GM18505 (cell line): ENCODE measurements at regions not wholly inside any gene's neighbourhood (a gene's known extent, or its start where the extent isn't known, plus 50 kb on each side); places are given as distances from the start of the nearest gene placed in this dataset.
"Not testable (repeated sequence)": the region's sequence is repeated elsewhere in the genome, so short reads cannot be mapped to it uniquely, and the experiment has no call there.

Experiments
- ATAC-seq: cut with Tn5 transposase; IDR thresholded peaks from one replicate; pipeline ENCODE4 v1.9.1; 2021; ENCODE audit not compliant: unreplicated experiment
- POLR2A ChIP-seq: IDR thresholded peaks from 4 replicates; pipeline ENCODE4 v1.6.1; 2011; ENCODE audit warnings: borderline replicate concordance; ENCODE audit not compliant: insufficient read depth, insufficient read length; ENCODE audit errors: extremely low read depth

DNA sequence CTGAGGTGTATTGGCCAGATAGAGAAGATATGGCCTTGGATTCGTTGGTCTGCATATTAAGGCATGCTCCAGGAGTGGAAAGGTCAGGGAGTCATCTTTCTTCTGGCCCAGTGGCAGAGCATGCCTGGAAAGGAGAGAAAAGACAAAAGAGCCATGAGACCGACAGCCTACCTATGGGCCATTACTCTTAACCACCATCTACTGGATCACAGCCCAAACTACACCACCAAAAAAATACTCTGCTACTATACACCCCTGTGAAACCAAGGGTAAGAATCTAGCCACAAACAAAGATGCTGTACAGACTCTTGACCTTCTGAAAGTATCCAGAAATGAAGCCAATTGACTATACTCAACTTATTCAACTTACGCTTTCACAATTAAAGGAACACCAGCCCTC lies 96.1 kb upstream of the PLSCR5 start:
- TF ChIP-seq POLR2A: no peak
- ATAC-seq: no peak

DNA sequence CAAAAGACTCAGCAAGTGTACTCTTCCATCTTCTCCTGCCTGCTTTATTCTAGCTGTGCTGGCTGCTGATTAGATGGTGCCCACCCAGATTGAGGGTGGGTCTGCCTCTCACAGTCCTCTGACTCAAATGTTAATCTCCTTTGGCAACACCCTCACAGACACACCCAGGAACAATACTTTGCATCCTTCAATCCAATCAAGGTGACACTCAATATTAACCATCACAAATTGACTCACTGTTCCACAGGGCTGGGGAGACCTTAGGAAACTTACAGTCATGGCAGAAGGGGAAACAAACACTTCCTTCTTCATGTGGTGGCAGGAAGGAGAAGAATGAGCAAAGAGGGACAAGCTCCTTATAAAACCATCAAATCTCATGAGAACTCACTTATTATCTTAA lies 94.9 kb upstream of the PLSCR5 start:
- ATAC-seq: not testable (repeated sequence)

DNA sequence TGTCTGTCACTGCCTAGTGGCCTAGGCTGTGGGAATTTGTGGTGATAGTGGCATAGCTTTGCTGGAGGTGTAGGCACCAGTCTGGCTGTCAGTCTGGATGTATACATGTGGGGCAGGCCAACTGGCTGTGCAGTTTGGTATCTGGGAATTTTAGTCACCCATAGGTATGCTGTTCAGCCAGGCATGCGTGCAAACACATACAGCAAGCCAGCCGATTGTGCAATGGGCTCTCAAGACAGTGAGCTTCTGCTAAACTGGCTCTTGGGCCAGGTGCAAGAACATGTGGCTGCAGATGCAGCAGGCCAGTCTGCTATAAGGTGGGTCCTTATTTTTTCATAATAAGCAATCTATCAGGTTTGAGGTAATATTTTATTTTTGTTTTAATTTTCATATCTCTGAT lies 87.1 kb upstream of the PLSCR5 start:
- no peak for TF ChIP-seq POLR2A
- no peak for ATAC-seq

DNA sequence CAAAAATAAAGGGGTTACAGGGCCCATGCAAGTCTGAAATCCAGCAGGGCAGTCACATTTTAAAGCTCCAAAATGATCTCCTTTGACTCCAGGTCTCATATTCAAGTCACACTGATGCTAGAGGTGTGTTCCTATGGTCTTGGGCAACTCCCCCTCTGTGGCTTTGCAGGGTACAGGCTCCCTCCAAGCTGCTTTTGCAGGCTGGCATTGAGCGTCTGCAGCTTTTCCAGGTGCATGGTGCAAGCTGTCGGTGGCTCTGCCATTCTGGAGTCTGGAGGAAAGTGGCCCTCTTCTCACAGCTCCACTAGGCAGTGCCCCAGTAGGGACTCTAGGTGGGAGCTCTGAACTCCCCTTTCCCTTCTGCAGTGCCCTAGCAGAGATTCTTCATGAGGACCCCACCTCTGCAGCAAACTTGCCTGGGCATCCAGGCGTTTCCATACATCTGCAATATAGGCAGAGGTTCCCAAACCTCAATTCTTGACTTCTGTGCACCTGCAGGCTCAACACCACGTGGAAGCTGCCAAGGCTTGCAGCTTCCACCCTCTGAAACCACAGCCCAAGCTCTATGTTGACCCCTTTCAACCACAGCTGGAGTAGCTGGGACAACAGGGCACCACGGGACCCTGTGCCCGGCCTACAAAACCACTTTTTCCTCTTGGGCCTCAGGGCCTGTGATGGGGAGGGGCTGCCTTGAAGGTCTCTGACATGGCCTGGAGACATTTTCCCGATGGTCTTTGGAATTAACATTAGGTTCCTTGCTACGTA lies 80.1 kb upstream of the PLSCR5 start:
- ATAC-seq: no peak
- TF ChIP-seq POLR2A: no peak

DNA sequence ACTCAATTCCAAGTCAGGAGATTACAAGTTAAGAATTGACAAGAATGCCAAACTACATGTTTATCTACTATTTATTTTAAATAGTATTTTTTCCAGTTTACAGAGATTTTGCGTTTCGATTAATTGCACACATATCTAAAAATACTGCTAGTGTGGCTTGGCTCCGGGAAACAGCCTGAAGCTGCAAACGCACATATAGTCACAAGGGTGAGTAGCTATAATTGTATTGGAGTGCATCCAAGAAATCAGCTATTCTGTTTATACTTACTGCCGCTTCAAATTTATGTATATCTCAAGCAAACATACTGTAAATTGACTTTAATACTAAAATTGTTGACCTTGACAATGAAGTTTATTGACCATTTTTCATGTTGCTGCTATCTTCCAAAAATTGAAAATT lies 77.0 kb upstream of the PLSCR5 start:
- no peak for ATAC-seq
- TF ChIP-seq POLR2A: no peak

DNA sequence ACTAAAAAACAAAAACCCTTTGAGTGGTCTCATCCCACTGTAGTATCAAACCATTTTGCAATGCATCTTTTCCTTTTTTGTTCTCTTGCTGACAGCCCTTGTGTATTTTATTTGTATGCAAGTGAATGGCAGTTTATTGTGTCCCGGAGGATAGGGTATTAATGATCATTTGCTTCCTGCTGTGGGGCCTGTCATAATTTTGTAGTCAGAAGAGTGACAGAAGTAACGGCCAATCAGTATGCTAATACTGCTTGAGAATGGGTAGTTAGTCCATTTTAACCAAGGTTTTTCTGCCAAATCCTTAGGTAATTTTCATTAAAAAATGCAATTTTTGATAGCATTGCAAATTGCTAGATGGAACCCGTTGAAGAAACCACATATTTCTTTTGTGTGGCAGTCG lies 75.5 kb upstream of the PLSCR5 start:
- no peak for ATAC-seq
- no peak for TF ChIP-seq POLR2A

DNA sequence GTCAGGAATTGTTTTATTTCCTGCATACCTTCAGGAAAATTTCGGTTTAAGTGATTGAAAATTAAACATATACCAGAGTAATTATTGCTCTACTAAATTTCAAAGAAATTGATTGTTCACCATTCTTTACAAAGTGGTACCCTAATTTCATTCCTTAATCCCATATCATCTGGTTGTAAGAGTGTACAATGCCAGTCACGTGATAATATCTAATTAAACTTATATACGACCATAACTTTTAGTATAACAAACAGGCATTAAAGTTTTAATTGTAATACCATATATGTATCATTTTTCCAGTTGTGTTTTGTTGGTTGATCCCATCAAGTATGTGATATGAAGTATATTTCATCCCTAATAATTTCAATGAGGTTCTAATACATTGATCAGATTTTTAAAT lies 74.8 kb upstream of the PLSCR5 start:
- no peak for ATAC-seq
- no peak for TF ChIP-seq POLR2A

DNA sequence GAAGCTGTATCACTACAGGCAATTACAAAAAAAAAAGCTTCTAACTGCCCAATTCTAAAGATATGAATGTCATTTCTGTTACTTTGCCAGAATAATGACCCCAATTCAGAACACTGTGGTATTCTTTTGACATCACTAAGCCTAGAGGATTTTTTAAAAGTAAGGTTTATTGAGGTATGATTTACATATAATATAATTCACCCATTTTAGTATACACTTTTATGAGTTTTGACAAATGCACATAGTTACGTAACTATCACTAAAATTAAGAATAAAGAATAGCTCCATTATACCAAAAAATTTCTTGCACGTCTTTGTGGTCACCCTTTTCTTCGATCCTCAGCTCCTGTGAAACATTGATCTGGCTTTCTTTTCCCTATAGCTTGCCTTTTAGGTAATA lies 74.0 kb upstream of the PLSCR5 start:
- no peak for TF ChIP-seq POLR2A
- ATAC-seq: no peak

DNA sequence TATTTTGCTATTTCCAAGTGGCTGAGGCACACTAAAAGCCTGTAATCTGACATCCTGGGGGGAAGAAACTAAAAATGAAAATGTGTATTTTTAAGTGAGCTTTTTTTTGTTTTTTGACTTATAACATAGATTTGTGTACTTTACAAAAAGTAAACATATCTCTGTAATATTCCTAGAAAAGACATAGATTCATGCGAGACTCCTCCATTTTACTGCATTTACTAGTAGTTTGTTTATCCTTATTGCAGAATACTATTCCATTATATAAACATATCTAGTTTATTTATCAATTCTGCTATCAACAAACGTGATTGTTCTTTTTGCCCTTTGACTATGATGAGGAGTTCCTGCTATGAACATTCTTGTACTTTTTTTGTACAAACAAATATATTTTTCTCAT lies 67.8 kb upstream of the PLSCR5 start:
- no peak for TF ChIP-seq POLR2A
- ATAC-seq: no peak

DNA sequence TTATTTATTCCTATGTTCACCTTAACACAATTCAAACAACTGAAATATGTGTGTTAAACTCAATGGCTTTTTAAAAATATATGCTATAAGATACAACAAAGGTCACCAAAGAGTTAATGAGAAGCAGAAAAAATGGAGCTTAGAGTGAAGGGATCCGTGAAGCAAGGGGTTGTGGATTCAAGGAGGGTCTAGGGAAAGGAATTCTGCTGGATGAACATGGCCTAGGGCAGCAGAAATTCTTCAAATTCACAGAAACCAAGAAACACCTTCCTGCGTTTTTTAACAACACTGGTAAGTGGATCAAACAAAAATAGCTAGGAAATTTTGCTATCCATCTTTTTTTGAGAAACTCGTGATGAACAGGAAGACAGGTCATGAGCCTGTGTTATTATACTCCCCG lies 59.3 kb upstream of the PLSCR5 start:
- no peak for TF ChIP-seq POLR2A
- ATAC-seq: no peak

DNA sequence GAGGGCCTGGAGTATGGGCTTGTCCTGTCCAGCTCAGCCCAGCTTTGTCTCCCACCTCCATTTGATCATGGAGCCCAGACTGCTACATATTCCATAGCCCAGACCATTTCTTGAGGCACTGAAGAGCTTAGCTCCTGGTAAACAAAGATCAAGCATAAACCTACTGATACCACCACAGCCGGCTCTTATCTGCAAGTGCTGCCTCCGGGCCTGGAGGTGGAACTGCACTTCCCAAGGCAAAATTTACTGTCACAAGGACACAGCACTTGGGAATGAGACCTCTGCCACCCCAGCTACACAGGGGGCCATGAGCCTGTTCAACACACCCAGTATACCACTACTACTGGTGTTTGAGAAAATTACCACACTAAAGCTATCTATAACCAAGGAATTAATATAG lies 53.7 kb upstream of the PLSCR5 start:
- TF ChIP-seq POLR2A: no peak
- ATAC-seq: no peak

DNA sequence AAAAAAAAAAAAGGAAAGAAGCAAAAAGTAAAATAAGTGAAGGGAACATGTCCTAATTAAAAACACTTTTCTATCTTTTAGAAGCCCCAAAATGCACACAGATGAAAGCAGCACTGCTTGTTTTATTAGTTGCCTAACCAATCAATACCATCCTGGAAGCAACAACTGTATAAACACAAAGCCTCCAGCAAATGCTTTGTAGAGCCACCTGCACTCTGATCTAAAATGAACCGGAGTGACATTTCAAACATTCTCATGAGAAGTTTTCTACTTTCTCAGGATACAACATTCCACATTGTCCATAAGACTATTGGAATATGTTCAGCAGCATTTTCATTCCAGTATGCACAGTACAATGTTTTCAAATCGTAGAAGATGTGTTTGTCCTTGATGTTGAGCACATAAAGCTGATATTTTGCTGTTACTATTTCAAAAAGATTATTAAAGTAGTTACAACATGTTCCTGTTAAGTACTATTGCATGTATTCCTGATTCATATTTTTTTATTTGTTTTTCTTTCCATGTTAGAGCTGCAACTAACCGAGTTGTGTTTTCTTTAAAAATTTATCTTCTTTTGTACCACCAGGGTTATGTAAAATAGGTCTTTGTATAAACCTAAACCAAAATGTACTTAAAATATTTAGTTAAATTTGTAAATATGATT lies 50.3 kb upstream of the PLSCR5 start:
- TF ChIP-seq POLR2A: no peak
- ATAC-seq: no peak
